HUES48 (cell line): ENCODE measurements at regions not wholly inside any gene's neighbourhood (a gene's known extent, or its start where the extent isn't known, plus 50 kb on each side); places are given as distances from the start of the nearest gene placed in this dataset.

Experiments
- H3K27ac ChIP-seq: one replicate; pipeline ENCODE4 v1.7.0; 2013; ENCODE audit warnings: low read depth, low read length, inconsistent platforms
- H3K27me3 ChIP-seq: 2 replicates; pipeline ENCODE4 v1.6.1; 2013; ENCODE audit warnings: mild to moderate bottlenecking, low read length; ENCODE audit not compliant: control insufficient read depth, insufficient read depth
- H3K36me3 ChIP-seq: 2 replicates; pipeline ENCODE4 v1.6.1; 2013; ENCODE audit warnings: low read length; ENCODE audit not compliant: control insufficient read depth, insufficient read depth
- H3K4me1 ChIP-seq: 2 replicates; pipeline ENCODE4 v1.6.1; 2013; ENCODE audit warnings: mild to moderate bottlenecking, low read length; ENCODE audit not compliant: control insufficient read depth, insufficient read depth
- H3K4me3 ChIP-seq: 2 replicates; pipeline ENCODE4 v1.5.1; 2013; ENCODE audit warnings: mild to moderate bottlenecking, low read depth, low read length
- H3K9ac ChIP-seq: 2 replicates; pipeline ENCODE4 v1.6.1; 2013; ENCODE audit warnings: mild to moderate bottlenecking, low read depth, low read length, moderate library complexity
- H3K9me3 ChIP-seq: 2 replicates; pipeline ENCODE4 v1.6.1; 2013; ENCODE audit warnings: low read length; ENCODE audit not compliant: control insufficient read depth, insufficient read depth

DNA sequence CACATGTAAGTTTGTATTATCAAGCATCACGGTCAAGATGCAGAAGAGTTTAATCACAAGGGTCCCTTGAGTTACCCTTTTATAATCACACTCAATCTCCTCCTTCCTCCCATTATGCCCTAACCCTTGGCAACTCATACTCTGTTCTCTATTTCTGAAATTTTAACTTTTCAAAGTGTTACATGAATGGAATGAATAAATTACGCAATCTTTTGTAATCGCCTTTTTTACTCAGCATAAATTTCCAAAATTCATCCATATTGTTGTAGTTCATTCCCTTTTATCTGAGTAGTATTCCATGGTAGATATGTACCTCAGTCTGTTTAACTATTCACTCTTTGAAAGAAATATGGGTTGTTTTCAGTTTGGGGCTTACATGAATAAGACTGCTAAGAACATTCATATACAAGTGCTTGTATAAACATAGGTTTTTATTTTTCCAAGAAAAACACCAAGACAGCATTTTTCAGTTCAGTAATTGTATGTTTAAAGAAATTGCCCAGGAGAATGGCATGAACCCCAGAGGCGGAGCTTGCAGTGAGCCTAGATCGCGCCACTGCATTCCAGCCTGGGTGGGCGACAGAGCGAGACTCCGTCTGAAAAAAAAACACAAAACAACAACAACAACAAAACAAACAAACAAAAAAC lies 430.9 kb upstream of the KCNH7 start:
- Histone ChIP-seq H3K36me3 (no peaks in the 10 kb centered on the region), H3K9me3 (no peaks in the 10 kb centered on the region), H3K9ac (no peak overlapping the region), H3K4me3 (no peak overlapping the region), H3K4me1 (no peaks in the 10 kb centered on the region), H3K27me3 (no peaks in the 10 kb centered on the region), H3K27ac (no peak overlapping the region)

DNA sequence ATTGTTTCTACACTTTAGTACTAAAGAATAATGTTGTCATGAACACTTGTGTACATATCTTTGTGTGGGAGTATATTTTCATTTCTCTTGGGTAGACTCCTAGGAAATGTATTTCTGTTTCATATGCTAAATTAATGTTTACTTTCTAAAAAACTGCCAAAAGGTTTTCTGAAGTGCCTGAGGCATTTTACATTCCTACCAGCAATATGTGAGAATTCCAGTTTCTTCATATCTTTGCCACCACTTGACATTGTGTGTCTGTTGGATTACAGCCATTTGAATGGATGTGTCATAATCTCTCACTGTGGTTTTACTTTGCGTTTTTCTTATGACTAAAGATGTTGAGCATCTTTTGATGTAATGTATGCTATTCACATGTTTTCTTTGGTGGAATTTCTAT lies 428.2 kb upstream of the KCNH7 start:
- H3K9ac ChIP-seq: no peak overlapping the region
- no peak overlapping the region for H3K4me3 ChIP-seq
- no peaks in the 10 kb centered on the region for H3K9me3 ChIP-seq
- H3K36me3 ChIP-seq: no peaks in the 10 kb centered on the region
- no peak overlapping the region for H3K27ac ChIP-seq
- no peaks in the 10 kb centered on the region for H3K27me3 ChIP-seq
- no peaks in the 10 kb centered on the region for H3K4me1 ChIP-seq

DNA sequence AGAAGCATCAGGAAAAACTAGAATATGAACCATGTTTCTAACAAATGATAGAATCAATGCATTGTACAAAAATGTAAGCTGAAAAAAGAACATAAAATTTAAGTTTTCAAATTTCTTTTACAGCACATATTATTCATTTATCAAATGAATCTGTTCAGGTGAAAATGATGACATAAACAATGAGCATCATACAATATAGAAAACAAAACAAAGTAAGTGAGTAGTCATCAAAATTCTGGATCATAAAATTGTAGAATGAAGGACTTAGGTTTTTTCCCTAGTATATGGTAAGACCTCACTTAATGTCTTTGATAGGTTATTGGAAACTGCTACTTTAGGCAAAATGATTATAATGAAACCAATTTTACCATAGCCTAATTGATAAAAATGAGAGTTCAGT lies 427.0 kb upstream of the KCNH7 start:
- no peak overlapping the region for H3K9ac ChIP-seq
- no peaks in the 10 kb centered on the region for H3K4me1 ChIP-seq
- no peaks in the 10 kb centered on the region for H3K36me3 ChIP-seq
- H3K4me3 ChIP-seq: no peak overlapping the region
- no peaks in the 10 kb centered on the region for H3K9me3 ChIP-seq
- no peaks in the 10 kb centered on the region for H3K27me3 ChIP-seq
- H3K27ac ChIP-seq: no peak overlapping the region

DNA sequence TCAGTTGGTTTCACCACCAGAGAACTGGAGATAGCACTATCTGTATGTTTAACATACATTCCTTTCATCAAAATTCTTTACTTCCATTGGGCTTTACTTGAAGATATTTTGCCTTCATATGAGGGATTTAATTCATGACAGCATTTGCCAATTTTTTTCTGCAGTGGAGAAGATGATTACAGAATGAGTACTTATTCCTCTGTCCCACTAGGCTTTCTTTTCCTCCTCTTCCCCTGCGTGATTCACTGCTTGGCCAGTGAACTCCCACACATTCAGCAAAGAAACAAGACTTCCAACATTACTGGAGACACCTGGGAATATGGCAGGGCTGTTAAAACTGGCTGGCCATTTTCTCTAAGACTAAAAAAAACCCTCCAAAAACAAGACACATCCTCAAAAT lies 425.8 kb upstream of the KCNH7 start:
- H3K9ac ChIP-seq: no peak overlapping the region
- H3K4me1 ChIP-seq: no peaks in the 10 kb centered on the region
- no peaks in the 10 kb centered on the region for H3K27me3 ChIP-seq
- no peaks in the 10 kb centered on the region for H3K36me3 ChIP-seq
- H3K4me3 ChIP-seq: no peak overlapping the region
- no peak overlapping the region for H3K27ac ChIP-seq
- no peaks in the 10 kb centered on the region for H3K9me3 ChIP-seq

DNA sequence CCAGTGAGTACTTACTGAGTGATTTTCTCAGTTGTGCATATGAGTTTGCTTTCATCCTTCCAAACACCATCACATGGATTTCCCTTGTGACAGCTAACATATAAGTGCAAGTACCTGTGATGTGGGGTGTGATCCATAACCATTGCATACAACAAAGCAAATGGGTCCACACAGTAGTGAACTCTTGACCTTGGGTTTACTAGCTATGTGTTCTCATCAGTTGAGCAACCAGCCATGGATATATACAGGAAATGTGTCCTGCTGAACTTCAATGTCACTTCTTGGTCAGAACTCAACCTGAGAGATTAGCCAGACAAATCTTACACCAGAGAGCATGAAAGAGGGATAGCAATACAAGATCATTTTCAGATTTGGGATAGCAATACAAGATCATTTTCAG lies 420.9 kb upstream of the KCNH7 start:
- Histone ChIP-seq H3K27ac (no peak overlapping the region), H3K9ac (no peak overlapping the region), H3K36me3 (no peaks in the 10 kb centered on the region)

DNA sequence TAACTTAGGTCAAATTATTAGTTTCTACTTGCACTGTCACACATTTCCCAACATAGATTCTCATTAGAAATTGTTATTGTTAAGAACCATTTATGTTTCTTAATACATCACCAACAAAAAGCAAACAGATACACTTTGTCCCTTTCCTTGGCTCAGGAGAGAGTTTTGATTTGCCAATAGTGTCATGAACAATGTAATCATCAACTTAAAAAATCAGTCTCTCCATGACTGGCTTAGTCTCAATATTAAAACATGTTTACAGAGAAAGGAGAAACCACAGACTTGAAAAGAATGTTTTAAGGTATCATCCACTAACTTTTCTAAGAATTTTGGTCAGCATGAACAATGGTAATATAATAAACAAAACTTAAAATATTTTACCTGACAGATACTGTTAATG lies 416.5 kb upstream of the KCNH7 start:
- H3K27ac ChIP-seq: no peak overlapping the region
- no peaks in the 10 kb centered on the region for H3K36me3 ChIP-seq
- H3K4me1 ChIP-seq: no peaks in the 10 kb centered on the region

More for the DNA sequence above, 420.9 kb upstream of the KCNH7 start:
- Histone ChIP-seq H3K4me3 (no peak overlapping the region), H3K27me3 (no peaks in the 10 kb centered on the region), H3K4me1 (no peaks in the 10 kb centered on the region), H3K9me3 (no peaks in the 10 kb centered on the region)

DNA sequence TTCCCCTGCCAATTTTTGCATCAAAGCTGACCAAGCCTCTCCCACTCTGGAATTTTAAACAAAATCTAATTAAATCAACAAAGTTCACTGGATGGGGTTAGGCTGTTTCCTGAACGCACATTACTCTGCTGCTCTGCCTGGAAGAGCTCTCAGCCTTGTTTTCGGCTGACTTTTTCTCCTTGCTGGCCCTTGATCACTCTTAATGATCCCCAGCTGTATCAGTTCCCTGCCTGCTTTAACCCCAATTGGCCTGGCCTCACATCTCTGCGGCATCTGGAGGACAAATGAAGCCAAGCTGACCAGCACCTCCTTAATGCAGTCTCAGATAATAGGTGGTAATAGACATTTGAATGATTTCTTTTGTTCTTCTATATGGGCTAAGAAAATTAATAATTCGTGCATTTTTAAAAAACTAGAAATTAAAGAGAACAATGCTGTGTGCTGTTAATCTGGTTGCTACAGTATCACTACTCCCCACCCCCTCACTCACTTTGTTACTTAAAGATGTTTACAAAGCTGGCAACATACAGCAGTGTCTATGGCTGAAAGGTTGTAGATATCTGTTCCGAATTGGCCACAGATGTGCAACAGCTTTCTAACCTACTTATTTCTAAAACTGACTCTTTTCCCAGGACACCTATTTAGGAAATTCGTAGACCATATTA lies 415.2 kb upstream of the KCNH7 start:
- H3K4me3 ChIP-seq: no peak overlapping the region
- no peaks in the 10 kb centered on the region for H3K4me1 ChIP-seq
- no peaks in the 10 kb centered on the region for H3K9me3 ChIP-seq
- H3K9ac ChIP-seq: no peak overlapping the region
- no peak overlapping the region for H3K27ac ChIP-seq
- H3K36me3 ChIP-seq: no peaks in the 10 kb centered on the region
- no peaks in the 10 kb centered on the region for H3K27me3 ChIP-seq

More for the DNA sequence above, 416.5 kb upstream of the KCNH7 start:
- Histone ChIP-seq H3K27me3 (no peaks in the 10 kb centered on the region), H3K9me3 (no peaks in the 10 kb centered on the region), H3K4me3 (no peak overlapping the region), H3K9ac (no peak overlapping the region)

DNA sequence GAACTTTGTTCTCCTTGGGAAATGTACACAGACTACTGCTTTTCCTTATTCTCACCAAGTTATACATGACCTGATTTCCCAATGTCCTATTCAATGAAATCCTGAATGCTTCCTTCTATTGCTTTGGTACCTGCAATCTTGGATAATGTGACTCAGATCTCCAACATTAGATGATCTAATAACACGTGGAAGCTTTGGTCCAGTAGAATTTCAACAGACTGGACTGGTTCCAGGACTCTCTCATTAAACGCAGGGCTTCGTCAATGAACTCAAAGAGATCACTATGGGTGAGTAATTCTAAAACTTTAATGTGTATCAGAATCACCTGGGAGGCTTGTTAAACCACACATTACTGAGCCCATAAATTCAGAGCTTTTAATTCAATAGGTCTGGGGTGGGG lies 413.6 kb upstream of the KCNH7 start:
- Histone ChIP-seq H3K9me3 (no peaks in the 10 kb centered on the region), H3K9ac (no peak overlapping the region), H3K27ac (no peak overlapping the region), H3K4me3 (no peak overlapping the region), H3K27me3 (no peaks in the 10 kb centered on the region), H3K36me3 (no peaks in the 10 kb centered on the region), H3K4me1 (peaks cover 10% of the 10 kb centered on the region; the same call in 1 of the 2 replicates)

DNA sequence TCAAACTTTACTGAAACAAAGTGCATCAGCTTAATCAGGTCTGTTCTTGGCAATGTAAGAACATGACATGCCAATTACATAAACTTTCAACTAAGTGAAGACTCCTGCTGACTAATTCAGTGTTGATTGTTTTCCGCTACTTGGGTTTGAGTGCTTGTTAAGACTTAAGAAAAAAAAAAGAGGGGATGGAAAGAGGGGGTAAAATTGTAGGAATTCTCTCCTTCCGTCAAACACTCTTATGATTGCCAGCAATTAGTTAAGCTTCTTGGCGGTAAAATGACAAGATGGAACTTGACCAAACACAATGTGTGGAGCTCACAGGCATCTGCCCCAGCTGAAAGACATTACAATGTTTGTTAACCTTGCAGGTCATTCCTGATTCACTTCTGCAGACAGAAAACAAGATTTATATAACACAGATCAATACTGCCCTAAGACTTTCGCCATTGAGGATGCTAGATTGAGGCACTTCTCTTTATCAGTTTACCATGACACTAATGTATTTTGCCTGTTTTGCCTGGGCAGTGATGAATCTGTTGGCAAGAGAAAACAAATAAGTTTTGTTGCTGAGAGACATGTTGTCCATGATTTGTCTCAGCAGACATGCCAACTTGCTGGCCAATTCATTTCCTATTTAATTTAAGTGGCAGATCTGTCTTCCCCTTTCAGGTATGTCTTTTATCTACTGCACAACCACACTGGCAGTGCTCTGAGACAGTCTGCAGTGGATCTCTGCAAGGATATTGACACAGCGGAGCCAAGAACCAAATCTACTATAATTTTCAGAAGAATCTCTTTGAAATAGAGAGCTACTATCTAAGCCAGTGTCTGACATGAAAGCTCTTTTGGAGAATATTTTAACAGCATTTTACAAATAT lies 410.0 kb upstream of the KCNH7 start:
- H3K4me1 ChIP-seq: peaks cover 13% of the 10 kb centered on the region; the same call in 1 of the 2 replicates
- H3K36me3 ChIP-seq: no peaks in the 10 kb centered on the region
- no peaks in the 10 kb centered on the region for H3K9me3 ChIP-seq
- no peak overlapping the region for H3K9ac ChIP-seq
- no peak overlapping the region for H3K4me3 ChIP-seq
- H3K27me3 ChIP-seq: no peaks in the 10 kb centered on the region
- no peak overlapping the region for H3K27ac ChIP-seq

DNA sequence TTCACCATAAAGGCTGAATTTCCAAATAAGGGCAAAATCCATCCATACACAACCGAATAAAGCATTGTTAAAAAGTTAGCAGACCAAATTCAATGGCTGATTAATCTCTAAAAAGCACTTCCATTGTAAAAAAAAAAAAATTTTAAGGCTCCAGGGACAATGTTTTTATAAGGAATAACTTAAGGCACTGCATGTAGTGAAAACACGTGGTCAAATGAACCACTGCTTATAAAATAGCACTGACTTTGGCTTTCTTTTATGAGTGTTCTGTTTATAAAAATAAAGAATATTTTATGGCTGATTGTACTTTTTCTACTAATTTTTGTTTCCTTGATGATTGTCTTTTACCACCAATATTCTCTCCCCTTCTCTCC lies 409.3 kb upstream of the KCNH7 start:
- no peak overlapping the region for H3K9ac ChIP-seq
- H3K27me3 ChIP-seq: no peaks in the 10 kb centered on the region
- H3K4me1 ChIP-seq: peaks cover 13% of the 10 kb centered on the region; the same call in 1 of the 2 replicates
- H3K9me3 ChIP-seq: no peaks in the 10 kb centered on the region
- H3K36me3 ChIP-seq: no peaks in the 10 kb centered on the region
- no peak overlapping the region for H3K27ac ChIP-seq
- no peak overlapping the region for H3K4me3 ChIP-seq
